Fibroblast of lung (primary cell): ENCODE measurements at regions not wholly inside any gene's neighbourhood (a gene's known extent, or its start where the extent isn't known, plus 50 kb on each side); places are given as distances from the start of the nearest gene placed in this dataset.

Source experiments
- EZH2 ChIP-seq: IDR thresholded peaks from 2 replicates; pipeline ENCODE4 v1.5.1; 2012; ENCODE audit warnings: low read length, control low read depth, mild to moderate bottlenecking; ENCODE audit errors: missing control alignments
- TF ChIP-seq, protein P1 (sequence below), 2 donors: IDR thresholded peaks in 1 of 2; conservative IDR thresholded peaks in 1 of 2; 1 replicate in 1 of 2; 2 replicates in 1 of 2; pipeline ENCODE4 v1.5.1; 2011 to 2012; ENCODE audit warnings: low read length in 2 of 2, control low read depth in 1 of 2, inconsistent platforms in 1 of 2, low read depth in 1 of 2, mild to moderate bottlenecking in 1 of 2

DNA sequence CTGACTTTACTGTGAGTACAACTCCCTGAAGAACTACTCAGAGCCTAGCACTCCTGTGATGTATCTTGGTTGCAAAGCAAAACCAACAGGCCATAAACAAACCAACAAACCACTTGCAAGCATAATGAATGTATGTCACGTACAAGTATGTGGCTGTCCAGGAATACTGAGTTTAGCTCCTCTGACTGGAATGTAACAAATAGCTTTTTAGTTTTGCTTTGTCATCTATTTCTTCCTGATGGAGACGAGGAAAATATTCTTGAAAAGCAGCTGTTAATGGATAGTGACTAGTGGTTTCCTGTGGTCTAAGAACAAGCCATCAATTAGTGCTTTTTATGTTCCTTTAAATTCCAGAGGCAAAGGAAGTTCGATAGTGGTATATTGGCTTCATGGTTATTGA, 101.9 kb upstream of the LY86 start:
- TF ChIP-seq EZH2 = no peak
- TF ChIP-seq, protein P1, sequence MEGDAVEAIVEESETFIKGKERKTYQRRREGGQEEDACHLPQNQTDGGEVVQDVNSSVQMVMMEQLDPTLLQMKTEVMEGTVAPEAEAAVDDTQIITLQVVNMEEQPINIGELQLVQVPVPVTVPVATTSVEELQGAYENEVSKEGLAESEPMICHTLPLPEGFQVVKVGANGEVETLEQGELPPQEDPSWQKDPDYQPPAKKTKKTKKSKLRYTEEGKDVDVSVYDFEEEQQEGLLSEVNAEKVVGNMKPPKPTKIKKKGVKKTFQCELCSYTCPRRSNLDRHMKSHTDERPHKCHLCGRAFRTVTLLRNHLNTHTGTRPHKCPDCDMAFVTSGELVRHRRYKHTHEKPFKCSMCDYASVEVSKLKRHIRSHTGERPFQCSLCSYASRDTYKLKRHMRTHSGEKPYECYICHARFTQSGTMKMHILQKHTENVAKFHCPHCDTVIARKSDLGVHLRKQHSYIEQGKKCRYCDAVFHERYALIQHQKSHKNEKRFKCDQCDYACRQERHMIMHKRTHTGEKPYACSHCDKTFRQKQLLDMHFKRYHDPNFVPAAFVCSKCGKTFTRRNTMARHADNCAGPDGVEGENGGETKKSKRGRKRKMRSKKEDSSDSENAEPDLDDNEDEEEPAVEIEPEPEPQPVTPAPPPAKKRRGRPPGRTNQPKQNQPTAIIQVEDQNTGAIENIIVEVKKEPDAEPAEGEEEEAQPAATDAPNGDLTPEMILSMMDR (conservative IDR thresholded peaks at IDR 0.05 in 1 of 2, IDR thresholded peaks at IDR 0.05 in 1 of 2; ENCODE audit: low read depth in 1 of 2, low read length in 2 of 2) = no peak
